CD4-positive, alpha-beta memory T cell (primary cell): ENCODE measurements at regions not wholly inside any gene's neighbourhood (a gene's known extent, or its start where the extent isn't known, plus 50 kb on each side); places are given as distances from the start of the nearest gene placed in this dataset.

ENCODE experiments used
- CTCF ChIA-PET: fragments of 350-600 bp; sonication (Branson Sonifier 250); formaldehyde crosslinking; loops from one replicate; lab custom pipeline; 2021; ENCODE audit warnings: inconsistent platforms; ENCODE audit not compliant: partially characterized antibody; lab: Charles Lee
- POLR2A ChIA-PET: fragments of 350-600 bp; sonication (Branson Sonifier 250); formaldehyde crosslinking; loops from one replicate; lab custom pipeline; 2021; ENCODE audit not compliant: partially characterized antibody; lab: Charles Lee
- DNase-seq, 5 donors: peaks; one replicate each; pipeline versions ENCODE4 v3.0.0 to v3.0.0-alpha.2; 2020 to 2022; ENCODE audit warnings: mixed read lengths in 1 of 5
- H3K27ac ChIP-seq: one replicate; pipeline ENCODE4 v1.7.0; 2013; ENCODE audit warnings: low read depth, low read length
- H3K27me3 ChIP-seq: 2 replicates; pipeline ENCODE4 v1.7.0; 2013; ENCODE audit warnings: mild to moderate bottlenecking, low read length, moderate library complexity; ENCODE audit not compliant: insufficient read depth
- H3K36me3 ChIP-seq: 2 replicates; pipeline ENCODE4 v1.7.0; 2013; ENCODE audit warnings: mild to moderate bottlenecking, low read length, moderate library complexity; ENCODE audit not compliant: insufficient read depth
- H3K4me1 ChIP-seq: 2 replicates; pipeline ENCODE4 v1.7.0; 2013; ENCODE audit warnings: mild to moderate bottlenecking, low read length, moderate library complexity; ENCODE audit not compliant: insufficient read depth
- H3K4me3 ChIP-seq, 2 donors: one replicate each; pipeline ENCODE4 v1.7.0; 2013; ENCODE audit warnings: low read length in 2 of 2, mild to moderate bottlenecking in 1 of 2
- H3K9me3 ChIP-seq, 2 donors: one replicate each; pipeline ENCODE4 v1.7.0; 2013; ENCODE audit warnings: low read length in 2 of 2, control low read depth in 1 of 2; ENCODE audit not compliant: control insufficient read depth in 1 of 2
- H3K27ac Mint-ChIP-seq, 7 donors: one replicate each; pipeline ENCODE4 v1.8.0; 2020 to 2021; ENCODE audit warnings: mixed read lengths in 7 of 7, mild to moderate bottlenecking in 6 of 7, inconsistent platforms in 3 of 7, moderate library complexity in 3 of 7
- H3K27me3 Mint-ChIP-seq, 2 donors: one replicate each; pipeline ENCODE4 v1.8.0; 2020 to 2021; ENCODE audit warnings: mixed read lengths in 2 of 2
- H3K36me3 Mint-ChIP-seq, 2 donors: one replicate each; pipeline ENCODE4 v1.8.0; 2020 to 2021; ENCODE audit warnings: mixed read lengths in 2 of 2, inconsistent platforms in 1 of 2, mild to moderate bottlenecking in 1 of 2
- H3K4me1 Mint-ChIP-seq, 4 donors: one replicate each; pipeline ENCODE4 v1.8.0; 2020 to 2021; ENCODE audit warnings: mixed read lengths in 4 of 4, mild to moderate bottlenecking in 1 of 4
- H3K4me3 Mint-ChIP-seq, 8 donors: one replicate each; pipeline ENCODE4 v1.8.0; 2020 to 2021; ENCODE audit warnings: mixed read lengths in 8 of 8, mild to moderate bottlenecking in 7 of 8, moderate library complexity in 6 of 8, inconsistent platforms in 3 of 8
- H3K9me3 Mint-ChIP-seq, 8 donors: one replicate each; pipeline ENCODE4 v1.8.0; 2020 to 2021; ENCODE audit warnings: mixed read lengths in 8 of 8, mild to moderate bottlenecking in 5 of 8, inconsistent platforms in 3 of 8, moderate library complexity in 1 of 8
- intact Hi-C: fragments of 100-400 bp; cut with micrococcal nuclease; formaldehyde crosslinking; loops from one replicate; pipeline ENCODE4 v1.15.1; 2023

GRCh38 chr1:79726321-79726720 is 719.8 kb upstream of the ADGRL4 start:
- CTCF ChIA-PET: no interaction called here

DNA sequence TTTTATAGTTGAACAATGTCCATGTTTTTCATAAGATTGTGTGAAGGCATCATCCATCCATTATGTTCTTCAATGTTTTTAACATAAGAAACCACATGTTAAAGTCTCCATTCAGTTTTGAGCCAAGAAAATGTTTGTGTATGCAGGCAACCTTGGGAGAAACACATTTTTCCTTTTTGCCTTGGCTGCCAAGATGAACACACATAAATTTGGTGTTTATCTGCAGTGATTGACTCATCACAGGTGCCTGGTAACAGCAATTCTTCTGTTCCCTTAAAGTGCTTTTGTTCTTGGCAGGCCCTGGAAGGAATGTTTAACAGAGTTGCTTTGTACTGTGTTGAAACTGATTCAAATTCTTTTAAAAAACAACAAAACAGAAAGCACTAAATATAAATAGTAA is 709.9 kb upstream of the ADGRL4 start:
- Mint-ChIP-seq H3K4me1 (no peaks in the 10 kb centered on the region), H3K4me3 (no peak overlapping the region), H3K9me3 (peaks cover 0 to 15% (median 10%) of the 10 kb centered on the region in 8 donors), H3K27ac (no peak overlapping the region), H3K36me3 (no peaks in the 10 kb centered on the region), H3K27me3 (no peaks in the 10 kb centered on the region)
- H3K27me3 ChIP-seq: no peaks in the 10 kb centered on the region
- ChIA-PET POLR2A (no interaction called here), CTCF (no interaction called here)
- DNase-seq: no peak
- H3K4me1 ChIP-seq: no peaks in the 10 kb centered on the region
- no peak overlapping the region for H3K4me3 ChIP-seq
- intact Hi-C loops: no loop called here
- H3K27ac ChIP-seq: no peak overlapping the region
- H3K36me3 ChIP-seq: no peaks in the 10 kb centered on the region
- H3K9me3 ChIP-seq: no peaks in the 10 kb centered on the region

More at GRCh38 chr1:79726321-79726720, 719.8 kb upstream of the ADGRL4 start:
- Mint-ChIP-seq H3K9me3 (peaks cover 0 to 12% (median 3%) of the 10 kb centered on the region in 8 donors), H3K4me3 (no peak overlapping the region), H3K27me3 (no peaks in the 10 kb centered on the region), H3K27ac (no peak overlapping the region), H3K4me1 (no peaks in the 10 kb centered on the region), H3K36me3 (no peaks in the 10 kb centered on the region)
- H3K36me3 ChIP-seq: no peaks in the 10 kb centered on the region
- no peak overlapping the region for H3K4me3 ChIP-seq
- no peak overlapping the region for H3K27ac ChIP-seq
- no peaks in the 10 kb centered on the region for H3K9me3 ChIP-seq
- intact Hi-C loops: no loop called here
- no peaks in the 10 kb centered on the region for H3K4me1 ChIP-seq
- POLR2A ChIA-PET: no interaction called here
- H3K27me3 ChIP-seq: no peaks in the 10 kb centered on the region
- DNase-seq: no peak

GRCh38 chr1:79714664-79715063 is 708.1 kb upstream of the ADGRL4 start:
- DNase-seq: no peak
- H3K27ac Mint-ChIP-seq: no peak overlapping the region
- ChIA-PET CTCF (no interaction called here), POLR2A (no interaction called here)
- no peak overlapping the region for H3K4me3 Mint-ChIP-seq
- Histone ChIP-seq H3K27me3 (no peaks in the 10 kb centered on the region), H3K4me1 (no peaks in the 10 kb centered on the region), H3K36me3 (no peaks in the 10 kb centered on the region), H3K27ac (no peak overlapping the region), H3K4me3 (no peak overlapping the region), H3K9me3 (no peaks in the 10 kb centered on the region)
- intact Hi-C loops: no loop called here
- H3K4me1 Mint-ChIP-seq: no peaks in the 10 kb centered on the region
- no peaks in the 10 kb centered on the region for H3K27me3 Mint-ChIP-seq
- H3K9me3 Mint-ChIP-seq: peaks cover 0 to 22% (median 7%) of the 10 kb centered on the region in 8 donors
- H3K36me3 Mint-ChIP-seq: no peaks in the 10 kb centered on the region

GRCh38 chr1:79711001-79711431 is 704.5 kb upstream of the ADGRL4 start:
- no peaks in the 10 kb centered on the region for H3K4me1 ChIP-seq
- Mint-ChIP-seq H3K27ac (no peak overlapping the region), H3K9me3 (peaks cover 0 to 17% (median 2%) of the 10 kb centered on the region in 8 donors), H3K4me3 (no peak overlapping the region), H3K36me3 (no peaks in the 10 kb centered on the region), H3K4me1 (no peaks in the 10 kb centered on the region), H3K27me3 (no peaks in the 10 kb centered on the region)
- ChIA-PET CTCF (no interaction called here), POLR2A (no interaction called here)
- H3K27me3 ChIP-seq: no peaks in the 10 kb centered on the region
- no peak overlapping the region for H3K27ac ChIP-seq
- intact Hi-C loops: no loop called here
- no peak overlapping the region for H3K4me3 ChIP-seq
- no peak for DNase-seq
- H3K9me3 ChIP-seq: no peaks in the 10 kb centered on the region
- H3K36me3 ChIP-seq: no peaks in the 10 kb centered on the region

- peaks cover 0 to 13% (median 4%) of the 10 kb centered on the region in 8 donors for H3K9me3 Mint-ChIP-seq
- ChIA-PET CTCF (no interaction called here), POLR2A (no interaction called here)
- H3K4me3 ChIP-seq: no peak overlapping the region
- H3K27ac ChIP-seq: no peak overlapping the region
- H3K9me3 ChIP-seq: no peaks in the 10 kb centered on the region
- no peaks in the 10 kb centered on the region for H3K27me3 ChIP-seq
- H3K27ac Mint-ChIP-seq: no peak overlapping the region
- H3K36me3 Mint-ChIP-seq: no peaks in the 10 kb centered on the region
- intact Hi-C loops: no loop called here
- H3K36me3 ChIP-seq: no peaks in the 10 kb centered on the region
- no peaks in the 10 kb centered on the region for H3K4me1 ChIP-seq
- no peaks in the 10 kb centered on the region for H3K4me1 Mint-ChIP-seq
- no peak for DNase-seq
- no peaks in the 10 kb centered on the region for H3K27me3 Mint-ChIP-seq
- no peak overlapping the region for H3K4me3 Mint-ChIP-seq
Observed at GRCh38 chr1:79708646-79709265, 702.2 kb upstream of the ADGRL4 start.

DNA sequence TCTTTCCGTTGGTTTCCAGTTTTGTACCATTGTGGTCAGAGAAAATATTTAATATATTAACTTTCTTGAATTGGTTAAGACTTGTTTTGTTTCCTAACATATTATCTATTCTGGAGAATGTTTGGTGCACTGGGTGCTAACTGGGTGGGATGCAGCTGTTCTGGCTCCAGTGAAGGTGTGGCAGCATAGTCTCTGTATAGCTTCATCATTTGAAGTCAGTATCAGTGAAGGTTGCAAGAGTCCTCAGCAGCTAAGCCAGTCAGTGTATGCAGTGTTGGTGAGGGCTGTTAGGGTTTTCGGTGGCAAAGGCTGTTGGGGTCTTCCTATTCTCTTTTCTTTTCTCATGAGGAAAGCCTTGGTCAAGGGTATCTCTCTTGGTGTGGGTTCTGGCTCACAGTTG is 698.7 kb upstream of the ADGRL4 start:
- Mint-ChIP-seq H3K9me3 (peaks cover 0 to 19% (median 4%) of the 10 kb centered on the region in 8 donors), H3K4me3 (no peak overlapping the region), H3K27ac (no peak overlapping the region), H3K4me1 (no peaks in the 10 kb centered on the region), H3K27me3 (no peaks in the 10 kb centered on the region), H3K36me3 (no peaks in the 10 kb centered on the region)
- CTCF ChIA-PET: no interaction called here
- Histone ChIP-seq H3K27ac (no peak overlapping the region), H3K36me3 (no peaks in the 10 kb centered on the region), H3K27me3 (no peaks in the 10 kb centered on the region), H3K4me3 (no peak overlapping the region), H3K4me1 (no peaks in the 10 kb centered on the region), H3K9me3 (no peaks in the 10 kb centered on the region)
- no peak for DNase-seq
- POLR2A ChIA-PET: no interaction called here
- intact Hi-C loops: no loop called here

DNA sequence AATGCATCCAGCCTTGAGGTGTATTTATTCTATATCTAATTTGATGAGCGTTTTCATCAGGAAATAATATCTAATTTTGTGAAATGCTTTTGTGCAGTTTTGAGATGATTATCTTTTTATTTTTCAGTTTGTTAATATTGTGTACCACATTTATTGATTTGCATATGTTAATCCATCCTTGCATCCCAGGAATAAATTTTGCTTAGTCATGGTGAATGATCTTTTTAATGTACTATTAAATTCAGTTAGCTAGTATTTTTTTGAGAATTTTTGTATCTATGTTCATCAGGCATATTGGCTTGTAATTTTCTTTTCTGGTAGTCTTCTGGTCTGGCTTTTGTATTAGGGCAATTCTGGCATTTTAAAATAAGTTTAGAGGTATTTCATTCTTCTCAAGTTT is 697.5 kb upstream of the ADGRL4 start:
- intact Hi-C loops: no loop called here
- CTCF ChIA-PET: no interaction called here
- no peak overlapping the region for H3K27ac Mint-ChIP-seq
- H3K9me3 Mint-ChIP-seq: peaks cover 2 to 25% (median 7%) of the 10 kb centered on the region in 8 donors
- Histone ChIP-seq H3K36me3 (no peaks in the 10 kb centered on the region), H3K27ac (no peak overlapping the region), H3K9me3 (no peaks in the 10 kb centered on the region), H3K4me3 (no peak overlapping the region), H3K27me3 (no peaks in the 10 kb centered on the region), H3K4me1 (no peaks in the 10 kb centered on the region)
- no peaks in the 10 kb centered on the region for H3K36me3 Mint-ChIP-seq
- no peaks in the 10 kb centered on the region for H3K4me1 Mint-ChIP-seq
- DNase-seq: no peak
- no peak overlapping the region for H3K4me3 Mint-ChIP-seq
- POLR2A ChIA-PET: no interaction called here
- H3K27me3 Mint-ChIP-seq: no peaks in the 10 kb centered on the region
